GM19023 (cell line): ENCODE measurements at regions not wholly inside any gene's neighbourhood (a gene's known extent, or its start where the extent isn't known, plus 50 kb on each side); places are given as distances from the start of the nearest gene placed in this dataset.
"Not testable (repeated sequence)": the region's sequence is repeated elsewhere in the genome, so short reads cannot be mapped to it uniquely, and the experiment has no call there.

Source experiments
- ATAC-seq: cut with Tn5 transposase; IDR thresholded peaks from one replicate; pipeline ENCODE4 v1.9.1; 2021; ENCODE audit warnings: mild to moderate bottlenecking, moderate library complexity; ENCODE audit not compliant: unreplicated experiment

- not testable (repeated sequence) for ATAC-seq
Observed at GRCh38 chr9:19895578-19895977, 106.7 kb upstream of the SLC24A2 start.

DNA sequence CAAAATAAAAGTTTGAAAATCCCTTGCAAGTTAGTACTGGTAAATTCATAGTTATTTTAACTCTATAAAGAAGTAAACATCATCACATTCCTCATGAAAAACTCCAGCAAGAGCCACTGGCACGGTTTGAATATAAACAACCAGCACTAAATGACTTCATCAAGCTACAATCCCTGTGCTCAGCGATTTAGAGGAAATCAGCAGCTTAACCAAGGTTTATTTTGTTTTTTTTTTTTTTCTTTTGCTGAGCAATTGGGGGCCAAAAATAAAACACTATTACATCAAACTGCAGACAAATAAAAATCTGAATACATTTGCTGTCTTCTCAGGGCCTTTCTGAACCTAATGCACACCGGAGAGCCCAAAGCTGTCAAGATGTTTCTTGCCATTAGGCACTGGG is 106.2 kb upstream of the SLC24A2 start:
- no peak for ATAC-seq

GRCh38 chr9:19885608-19886007 is 96.8 kb upstream of the SLC24A2 start:
- ATAC-seq = no peak

GRCh38 chr9:19879062-19879461 is 90.2 kb upstream of the SLC24A2 start:
- no peak for ATAC-seq

- ATAC-seq = no peak
Observed at GRCh38 chr9:19876569-19877316, 87.9 kb upstream of the SLC24A2 start.

DNA sequence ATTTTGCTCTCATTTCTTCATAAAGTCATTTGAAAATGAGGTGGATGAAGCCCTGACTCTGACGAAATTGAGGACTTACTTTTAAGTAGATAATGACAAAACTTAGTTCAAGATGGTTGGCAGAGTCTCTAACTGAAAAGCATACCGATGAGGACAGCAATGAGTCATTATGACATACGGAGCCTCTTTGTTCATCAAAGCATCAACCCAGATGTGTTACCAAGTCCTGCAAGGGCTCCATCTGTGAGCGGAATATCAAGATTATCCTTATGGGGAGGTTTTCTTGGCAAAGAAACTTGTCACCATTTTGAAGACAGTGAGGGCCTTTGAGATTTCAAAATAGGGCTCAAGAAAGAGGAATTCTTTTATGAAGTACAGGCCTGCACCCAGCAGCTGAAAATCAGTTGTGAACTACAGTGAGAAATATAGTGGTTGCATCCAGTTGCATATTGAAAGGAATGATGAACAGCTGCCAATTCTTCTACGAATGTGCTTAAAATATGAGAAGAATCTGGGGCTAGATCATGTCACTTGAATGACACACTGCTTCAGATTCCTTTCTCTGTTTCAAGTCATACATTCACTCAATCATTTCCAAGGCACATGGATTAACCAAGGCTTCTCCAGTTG is 86.6 kb upstream of the SLC24A2 start:
- no peak for ATAC-seq

- not testable (repeated sequence) for ATAC-seq
Observed at GRCh38 chr9:19873188-19873587, 84.4 kb upstream of the SLC24A2 start.

GRCh38 chr9:19870988-19871387 is 82.2 kb upstream of the SLC24A2 start:
- no peak for ATAC-seq

DNA sequence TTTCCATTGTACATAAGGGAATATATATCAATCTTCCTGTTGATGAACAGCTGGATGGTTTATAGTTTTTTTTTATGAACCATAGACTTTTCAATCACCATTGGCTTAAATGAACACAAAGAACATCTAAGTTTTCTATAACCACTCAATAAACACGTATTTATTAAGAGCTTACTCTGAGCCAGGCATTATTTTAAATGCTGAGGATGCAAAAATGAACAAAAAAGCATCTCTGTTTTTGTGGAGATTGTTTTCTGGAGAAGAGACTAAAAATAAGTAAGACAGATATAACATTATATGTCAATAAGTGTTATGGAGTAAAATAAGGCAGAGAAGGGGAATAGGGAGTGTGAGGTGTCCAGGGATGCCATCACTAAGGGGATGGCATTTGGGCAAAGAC is 52.1 kb upstream of the SLC24A2 start:
- no peak for ATAC-seq
